HEK293T (cell line): ENCODE measurements at regions not wholly inside any gene's neighbourhood (a gene's known extent, or its start where the extent isn't known, plus 50 kb on each side); places are given as distances from the start of the nearest gene placed in this dataset.

Source experiments
- FOXA1 ChIP-seq: fragments of 450-650 bp; IDR thresholded peaks from 2 replicates; pipeline ENCODE4 v1.6.1; 2016; ENCODE audit warnings: mild to moderate bottlenecking
- FOXK2 ChIP-seq: fragments of 450-650 bp; IDR thresholded peaks from 2 replicates; pipeline ENCODE4 v1.6.1; 2016; ENCODE audit warnings: mild to moderate bottlenecking
- NFRKB ChIP-seq: fragments of 450-650 bp; IDR thresholded peaks from 2 replicates; pipeline ENCODE4 v1.6.1; 2016; ENCODE audit warnings: mild to moderate bottlenecking, moderate library complexity
- SP1 ChIP-seq: fragments of 450-650 bp; IDR thresholded peaks from 2 replicates; pipeline ENCODE4 v1.6.1; 2017

- TF ChIP-seq NFRKB (no peak), FOXA1 (no peak), FOXK2 (no peak), SP1 (no peak)
Measured at GRCh38 chr13:105506463-105506862, 1029.0 kb downstream of the EFNB2 start.
